OCI-LY1 (cell line): ENCODE measurements at regions not wholly inside any gene's neighbourhood (a gene's known extent, or its start where the extent isn't known, plus 50 kb on each side); places are given as distances from the start of the nearest gene placed in this dataset.

Experiments
- CTCF ChIP-seq: fragments of 200-600 bp; sonication (generic), shearing (Covaris generic); IDR thresholded peaks from 2 replicates; pipeline ENCODE4 v1.5.1; 2017; ENCODE audit warnings: mild to moderate bottlenecking, antibody characterized with exemption, low read length, moderate library complexity, mixed read lengths
- EZH2 ChIP-seq: fragments of 200-600 bp; sonication (generic), shearing (Covaris generic); IDR thresholded peaks from 2 replicates; pipeline ENCODE4 v1.8.0; 2017; ENCODE audit warnings: borderline replicate concordance, mixed run types, mild to moderate bottlenecking, antibody characterized with exemption, low read length, moderate library complexity, mixed read lengths

DNA sequence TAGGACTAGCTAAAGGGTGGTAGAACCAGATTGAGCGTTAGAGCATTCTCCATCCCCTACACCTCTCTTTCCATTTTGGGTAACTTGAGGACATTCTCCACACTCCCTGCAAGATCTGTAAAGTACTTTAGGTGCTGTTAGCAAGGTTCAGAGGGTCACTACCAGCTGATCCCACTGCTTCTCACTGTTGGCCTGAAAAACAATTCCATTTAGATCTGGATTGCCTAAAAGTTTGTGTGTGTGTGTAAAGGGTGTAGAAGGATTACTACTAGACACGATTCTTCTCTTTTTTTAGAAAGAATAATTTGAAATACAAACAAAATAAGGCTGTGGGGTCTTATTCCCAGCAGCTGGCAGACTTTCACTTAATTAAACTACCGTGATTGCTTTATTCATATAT, 95.1 kb upstream of the TMEM178A start:
- no peak for TF ChIP-seq CTCF
- no peak for TF ChIP-seq EZH2
